ENCODE measurements at regions not wholly inside any gene's neighbourhood (a gene's known extent, or its start where the extent isn't known, plus 50 kb on each side); places are given as distances from the start of the nearest gene placed in this dataset.

DNA sequence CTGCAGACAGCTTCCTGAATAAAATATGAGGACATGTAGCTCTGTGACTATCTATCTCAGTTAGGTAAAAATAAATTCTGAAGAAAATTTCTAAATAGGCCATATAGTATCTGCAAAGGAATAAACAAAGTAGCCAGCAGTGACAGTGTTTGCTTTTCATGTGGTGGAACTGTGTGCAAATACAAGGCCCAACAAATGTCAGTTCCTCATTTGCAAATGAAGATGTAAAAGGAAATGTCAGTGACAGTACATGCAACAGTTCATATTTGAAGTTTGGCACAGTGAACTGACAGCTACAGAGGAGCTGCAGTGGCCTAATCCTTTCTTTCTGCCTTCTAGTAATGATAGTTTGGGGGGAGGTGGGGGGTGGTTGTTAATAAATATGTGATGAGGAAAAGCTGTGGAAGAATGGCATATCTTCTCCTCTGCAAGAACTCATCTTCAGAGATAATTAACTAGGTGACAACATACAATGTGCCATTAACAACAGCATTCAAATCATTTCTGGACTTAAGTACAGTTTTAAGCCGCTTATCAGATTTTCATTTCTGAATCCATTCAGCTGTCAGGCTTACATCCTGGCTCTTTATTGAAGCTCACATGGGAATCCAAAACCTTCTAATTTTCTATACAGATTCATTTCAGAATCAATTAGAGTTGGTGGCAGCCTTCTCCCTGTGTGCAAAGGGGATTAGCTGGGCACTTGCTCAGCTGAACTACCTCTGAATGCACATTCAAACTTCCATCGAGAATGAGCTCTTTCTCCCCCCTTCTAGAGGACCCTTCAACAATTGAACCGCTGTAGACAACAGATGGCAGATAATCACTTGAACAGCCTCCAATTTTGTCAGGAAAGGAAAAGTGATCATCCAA is 1059.0 kb upstream of the EPHA7 start (continued):
- TF ChIP-seq, protein P1, sequence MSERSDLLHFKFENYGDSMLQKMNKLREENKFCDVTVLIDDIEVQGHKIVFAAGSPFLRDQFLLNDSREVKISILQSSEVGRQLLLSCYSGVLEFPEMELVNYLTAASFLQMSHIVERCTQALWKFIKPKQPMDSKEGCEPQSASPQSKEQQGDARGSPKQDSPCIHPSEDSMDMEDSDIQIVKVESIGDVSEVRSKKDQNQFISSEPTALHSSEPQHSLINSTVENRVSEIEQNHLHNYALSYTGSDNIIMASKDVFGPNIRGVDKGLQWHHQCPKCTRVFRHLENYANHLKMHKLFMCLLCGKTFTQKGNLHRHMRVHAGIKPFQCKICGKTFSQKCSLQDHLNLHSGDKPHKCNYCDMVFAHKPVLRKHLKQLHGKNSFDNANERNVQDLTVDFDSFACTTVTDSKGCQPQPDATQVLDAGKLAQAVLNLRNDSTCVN (CRISPR knock-in tag; IDR thresholded peaks at IDR 0.05; ENCODE audit: borderline replicate concordance), result no peak
- TF ChIP-seq, protein P2, sequence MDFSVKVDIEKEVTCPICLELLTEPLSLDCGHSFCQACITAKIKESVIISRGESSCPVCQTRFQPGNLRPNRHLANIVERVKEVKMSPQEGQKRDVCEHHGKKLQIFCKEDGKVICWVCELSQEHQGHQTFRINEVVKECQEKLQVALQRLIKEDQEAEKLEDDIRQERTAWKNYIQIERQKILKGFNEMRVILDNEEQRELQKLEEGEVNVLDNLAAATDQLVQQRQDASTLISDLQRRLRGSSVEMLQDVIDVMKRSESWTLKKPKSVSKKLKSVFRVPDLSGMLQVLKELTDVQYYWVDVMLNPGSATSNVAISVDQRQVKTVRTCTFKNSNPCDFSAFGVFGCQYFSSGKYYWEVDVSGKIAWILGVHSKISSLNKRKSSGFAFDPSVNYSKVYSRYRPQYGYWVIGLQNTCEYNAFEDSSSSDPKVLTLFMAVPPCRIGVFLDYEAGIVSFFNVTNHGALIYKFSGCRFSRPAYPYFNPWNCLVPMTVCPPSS (IDR thresholded peaks at IDR 0.05), result no peak
- TF ChIP-seq, protein P3, sequence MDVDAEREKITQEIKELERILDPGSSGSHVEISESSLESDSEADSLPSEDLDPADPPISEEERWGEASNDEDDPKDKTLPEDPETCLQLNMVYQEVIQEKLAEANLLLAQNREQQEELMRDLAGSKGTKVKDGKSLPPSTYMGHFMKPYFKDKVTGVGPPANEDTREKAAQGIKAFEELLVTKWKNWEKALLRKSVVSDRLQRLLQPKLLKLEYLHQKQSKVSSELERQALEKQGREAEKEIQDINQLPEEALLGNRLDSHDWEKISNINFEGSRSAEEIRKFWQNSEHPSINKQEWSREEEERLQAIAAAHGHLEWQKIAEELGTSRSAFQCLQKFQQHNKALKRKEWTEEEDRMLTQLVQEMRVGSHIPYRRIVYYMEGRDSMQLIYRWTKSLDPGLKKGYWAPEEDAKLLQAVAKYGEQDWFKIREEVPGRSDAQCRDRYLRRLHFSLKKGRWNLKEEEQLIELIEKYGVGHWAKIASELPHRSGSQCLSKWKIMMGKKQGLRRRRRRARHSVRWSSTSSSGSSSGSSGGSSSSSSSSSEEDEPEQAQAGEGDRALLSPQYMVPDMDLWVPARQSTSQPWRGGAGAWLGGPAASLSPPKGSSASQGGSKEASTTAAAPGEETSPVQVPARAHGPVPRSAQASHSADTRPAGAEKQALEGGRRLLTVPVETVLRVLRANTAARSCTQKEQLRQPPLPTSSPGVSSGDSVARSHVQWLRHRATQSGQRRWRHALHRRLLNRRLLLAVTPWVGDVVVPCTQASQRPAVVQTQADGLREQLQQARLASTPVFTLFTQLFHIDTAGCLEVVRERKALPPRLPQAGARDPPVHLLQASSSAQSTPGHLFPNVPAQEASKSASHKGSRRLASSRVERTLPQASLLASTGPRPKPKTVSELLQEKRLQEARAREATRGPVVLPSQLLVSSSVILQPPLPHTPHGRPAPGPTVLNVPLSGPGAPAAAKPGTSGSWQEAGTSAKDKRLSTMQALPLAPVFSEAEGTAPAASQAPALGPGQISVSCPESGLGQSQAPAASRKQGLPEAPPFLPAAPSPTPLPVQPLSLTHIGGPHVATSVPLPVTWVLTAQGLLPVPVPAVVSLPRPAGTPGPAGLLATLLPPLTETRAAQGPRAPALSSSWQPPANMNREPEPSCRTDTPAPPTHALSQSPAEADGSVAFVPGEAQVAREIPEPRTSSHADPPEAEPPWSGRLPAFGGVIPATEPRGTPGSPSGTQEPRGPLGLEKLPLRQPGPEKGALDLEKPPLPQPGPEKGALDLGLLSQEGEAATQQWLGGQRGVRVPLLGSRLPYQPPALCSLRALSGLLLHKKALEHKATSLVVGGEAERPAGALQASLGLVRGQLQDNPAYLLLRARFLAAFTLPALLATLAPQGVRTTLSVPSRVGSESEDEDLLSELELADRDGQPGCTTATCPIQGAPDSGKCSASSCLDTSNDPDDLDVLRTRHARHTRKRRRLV (CRISPR knock-in tag; IDR thresholded peaks at IDR 0.05), result no peak
- TF ChIP-seq HOXA5 (CRISPR knock-in tag; IDR thresholded peaks at IDR 0.05), result no peak
- no peak for TF ChIP-seq REPIN1 (CRISPR knock-in tag; IDR thresholded peaks at IDR 0.05; ENCODE audit: borderline replicate concordance, low read depth)
- TF ChIP-seq, protein P4, sequence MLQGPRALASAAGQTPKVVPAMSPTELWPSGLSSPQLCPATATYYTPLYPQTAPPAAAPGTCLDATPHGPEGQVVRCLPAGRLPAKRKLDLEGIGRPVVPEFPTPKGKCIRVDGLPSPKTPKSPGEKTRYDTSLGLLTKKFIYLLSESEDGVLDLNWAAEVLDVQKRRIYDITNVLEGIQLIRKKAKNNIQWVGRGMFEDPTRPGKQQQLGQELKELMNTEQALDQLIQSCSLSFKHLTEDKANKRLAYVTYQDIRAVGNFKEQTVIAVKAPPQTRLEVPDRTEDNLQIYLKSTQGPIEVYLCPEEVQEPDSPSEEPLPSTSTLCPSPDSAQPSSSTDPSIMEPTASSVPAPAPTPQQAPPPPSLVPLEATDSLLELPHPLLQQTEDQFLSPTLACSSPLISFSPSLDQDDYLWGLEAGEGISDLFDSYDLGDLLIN (CRISPR knock-in tag; IDR thresholded peaks at IDR 0.05; ENCODE audit: borderline replicate concordance), result no peak

Data from HepG2 (cell line).